Neural cell (in vitro differentiated cells): ENCODE measurements at regions not wholly inside any gene's neighbourhood (a gene's known extent, or its start where the extent isn't known, plus 50 kb on each side); places are given as distances from the start of the nearest gene placed in this dataset.

Experiments
- H2AFZ ChIP-seq: fragments of 200-600, 300-800 bp; sonication (generic), shearing (Covaris generic); 2 replicates; pipeline ENCODE4 v1.6.0; 2014; ENCODE audit warnings: low read depth, mild to moderate bottlenecking, antibody characterized with exemption, low read length, moderate library complexity
- H3F3A ChIP-seq: fragments of 200-600 bp; shearing (Covaris generic); 2 replicates; pipeline ENCODE4 v1.6.1; 2016; ENCODE audit warnings: mild to moderate bottlenecking, moderate library complexity, mixed read lengths, antibody characterized with exemption, low read length; ENCODE audit not compliant: insufficient read depth, poor library complexity, severe bottlenecking
- H3K27ac ChIP-seq: fragments of 200-600, 300-800 bp; sonication (generic), shearing (Covaris generic); 2 replicates; pipeline ENCODE4 v1.5.1; 2014; ENCODE audit warnings: mild to moderate bottlenecking, low read length, moderate library complexity
- H3K27me3 ChIP-seq: fragments of 300-800, 200-600 bp; sonication (generic), shearing (Covaris generic); 2 replicates; pipeline ENCODE4 v1.6.0; 2014; ENCODE audit warnings: mild to moderate bottlenecking, low read depth, low read length, moderate library complexity; ENCODE audit not compliant: insufficient read depth
- H3K36me3 ChIP-seq: fragments of 300-800, 200-600 bp; sonication (generic), shearing (Covaris generic); 2 replicates; pipeline ENCODE4 v1.5.1; 2014; ENCODE audit warnings: mild to moderate bottlenecking, antibody characterized with exemption, low read length, moderate library complexity; ENCODE audit not compliant: insufficient read depth
- H3K4me2 ChIP-seq: fragments of 300-800, 200-600 bp; sonication (generic), shearing (Covaris generic); 2 replicates; pipeline ENCODE4 v1.6.0; 2014; ENCODE audit warnings: mild to moderate bottlenecking, low read length
- H3K4me3 ChIP-seq: fragments of 300-800, 200-600 bp; sonication (generic), shearing (Covaris generic); 2 replicates; pipeline ENCODE4 v1.5.1; 2014; ENCODE audit warnings: mild to moderate bottlenecking, low read length, moderate library complexity
- H3K79me2 ChIP-seq: fragments of 200-600 bp; shearing (Covaris generic); replicated peaks from 2 replicates; pipeline ENCODE4 v1.6.0; 2014; ENCODE audit warnings: mild to moderate bottlenecking, low read length, moderate library complexity; ENCODE audit not compliant: insufficient read depth
- H3K9ac ChIP-seq: fragments of 300-800, 200-600 bp; sonication (generic), shearing (Covaris generic); 2 replicates; pipeline ENCODE4 v1.6.1; 2016; ENCODE audit warnings: mild to moderate bottlenecking, low read length, mixed read lengths
- H3K9me2 ChIP-seq: fragments of 200-600 bp; shearing (Covaris generic); 2 replicates; pipeline ENCODE4 v1.6.1; 2016; ENCODE audit warnings: mild to moderate bottlenecking, low read length, mixed read lengths; ENCODE audit not compliant: insufficient read depth
- H3K9me3 ChIP-seq: fragments of 200-600, 300-800 bp; sonication (generic), shearing (Covaris generic); 2 replicates; pipeline ENCODE4 v1.6.1; 2016; ENCODE audit warnings: mild to moderate bottlenecking, mixed run types, low read length, moderate library complexity, mixed read lengths
- H4K20me1 ChIP-seq: fragments of 200-600 bp; shearing (Covaris generic); 2 replicates; pipeline ENCODE4 v1.6.1; 2016; ENCODE audit warnings: mild to moderate bottlenecking, mixed run types; ENCODE audit not compliant: insufficient read depth
- EP300 ChIP-seq: fragments of 450-650 bp; conservative IDR thresholded peaks from 2 replicates; pipeline ENCODE4 v1.6.1; 2014; ENCODE audit warnings: antibody characterized with exemption, mild to moderate bottlenecking, moderate library complexity; ENCODE audit not compliant: poor library complexity, severe bottlenecking
- EZH2 ChIP-seq: fragments of 200-600, 300-800 bp; shearing (Covaris generic), sonication (generic); IDR thresholded peaks from 2 replicates; pipeline ENCODE4 v1.6.1; 2014; ENCODE audit warnings: antibody characterized with exemption, low read length, borderline replicate concordance, mild to moderate bottlenecking; ENCODE audit not compliant: insufficient read depth, poor library complexity, severe bottlenecking
- MXI1 ChIP-seq: fragments of 450-650 bp; conservative IDR thresholded peaks from 2 replicates; pipeline ENCODE4 v1.6.1; 2014; ENCODE audit warnings: antibody characterized with exemption, mild to moderate bottlenecking; ENCODE audit not compliant: poor library complexity, severe bottlenecking
- POLR2AphosphoS5 ChIP-seq: IDR thresholded peaks from 2 replicates; pipeline ENCODE4 v1.6.1; 2012
- RAD21 ChIP-seq: fragments of 450-650 bp; conservative IDR thresholded peaks from 2 replicates; pipeline ENCODE4 v1.6.1; 2014; ENCODE audit warnings: antibody characterized with exemption, mild to moderate bottlenecking, moderate library complexity
- SMC3 ChIP-seq: fragments of 450-650 bp; conservative IDR thresholded peaks from 2 replicates; pipeline ENCODE4 v1.6.1; 2014; ENCODE audit warnings: antibody characterized with exemption, mild to moderate bottlenecking, moderate library complexity; ENCODE audit not compliant: poor library complexity
- TAF1 ChIP-seq: IDR thresholded peaks from 2 replicates; pipeline ENCODE4 v1.6.1; 2012; ENCODE audit warnings: low read depth
- TF ChIP-seq, protein P1 (sequence below): IDR thresholded peaks from 2 replicates; pipeline ENCODE4 v1.6.1; 2012; ENCODE audit warnings: borderline replicate concordance
- TF ChIP-seq, protein P2 (sequence below): fragments of 450-650 bp; IDR thresholded peaks from 2 replicates; pipeline ENCODE4 v1.5.1; 2014; ENCODE audit warnings: antibody characterized with exemption, mild to moderate bottlenecking, moderate library complexity; ENCODE audit not compliant: poor library complexity, severe bottlenecking

DNA sequence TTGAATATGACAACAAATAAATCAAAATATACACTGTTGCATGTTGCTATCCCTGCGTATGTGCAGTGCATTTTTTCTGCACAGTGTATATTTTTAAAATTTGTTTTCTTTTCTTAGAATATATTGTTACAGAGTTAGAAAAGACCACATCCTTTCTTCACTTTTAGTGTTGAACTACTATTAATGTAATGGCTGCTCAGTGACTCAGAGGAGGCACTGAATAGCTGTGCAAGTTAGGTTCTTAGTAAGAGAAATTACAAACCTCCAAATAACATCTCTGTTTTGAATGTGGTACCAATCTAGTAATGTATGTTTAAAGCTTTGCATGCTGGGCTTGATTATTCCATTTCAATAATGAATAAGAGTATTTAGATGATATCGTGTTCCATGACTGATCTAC, 208.9 kb upstream of the PRR16 start:
- no peak for TF ChIP-seq SMC3
- TF ChIP-seq RAD21, result no peak
- no peak for TF ChIP-seq POLR2AphosphoS5
- TF ChIP-seq EP300, result no peak
- TF ChIP-seq MXI1, result no peak
- TF ChIP-seq, protein P1, sequence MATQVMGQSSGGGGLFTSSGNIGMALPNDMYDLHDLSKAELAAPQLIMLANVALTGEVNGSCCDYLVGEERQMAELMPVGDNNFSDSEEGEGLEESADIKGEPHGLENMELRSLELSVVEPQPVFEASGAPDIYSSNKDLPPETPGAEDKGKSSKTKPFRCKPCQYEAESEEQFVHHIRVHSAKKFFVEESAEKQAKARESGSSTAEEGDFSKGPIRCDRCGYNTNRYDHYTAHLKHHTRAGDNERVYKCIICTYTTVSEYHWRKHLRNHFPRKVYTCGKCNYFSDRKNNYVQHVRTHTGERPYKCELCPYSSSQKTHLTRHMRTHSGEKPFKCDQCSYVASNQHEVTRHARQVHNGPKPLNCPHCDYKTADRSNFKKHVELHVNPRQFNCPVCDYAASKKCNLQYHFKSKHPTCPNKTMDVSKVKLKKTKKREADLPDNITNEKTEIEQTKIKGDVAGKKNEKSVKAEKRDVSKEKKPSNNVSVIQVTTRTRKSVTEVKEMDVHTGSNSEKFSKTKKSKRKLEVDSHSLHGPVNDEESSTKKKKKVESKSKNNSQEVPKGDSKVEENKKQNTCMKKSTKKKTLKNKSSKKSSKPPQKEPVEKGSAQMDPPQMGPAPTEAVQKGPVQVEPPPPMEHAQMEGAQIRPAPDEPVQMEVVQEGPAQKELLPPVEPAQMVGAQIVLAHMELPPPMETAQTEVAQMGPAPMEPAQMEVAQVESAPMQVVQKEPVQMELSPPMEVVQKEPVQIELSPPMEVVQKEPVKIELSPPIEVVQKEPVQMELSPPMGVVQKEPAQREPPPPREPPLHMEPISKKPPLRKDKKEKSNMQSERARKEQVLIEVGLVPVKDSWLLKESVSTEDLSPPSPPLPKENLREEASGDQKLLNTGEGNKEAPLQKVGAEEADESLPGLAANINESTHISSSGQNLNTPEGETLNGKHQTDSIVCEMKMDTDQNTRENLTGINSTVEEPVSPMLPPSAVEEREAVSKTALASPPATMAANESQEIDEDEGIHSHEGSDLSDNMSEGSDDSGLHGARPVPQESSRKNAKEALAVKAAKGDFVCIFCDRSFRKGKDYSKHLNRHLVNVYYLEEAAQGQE, result no peak
- TF ChIP-seq, protein P2, sequence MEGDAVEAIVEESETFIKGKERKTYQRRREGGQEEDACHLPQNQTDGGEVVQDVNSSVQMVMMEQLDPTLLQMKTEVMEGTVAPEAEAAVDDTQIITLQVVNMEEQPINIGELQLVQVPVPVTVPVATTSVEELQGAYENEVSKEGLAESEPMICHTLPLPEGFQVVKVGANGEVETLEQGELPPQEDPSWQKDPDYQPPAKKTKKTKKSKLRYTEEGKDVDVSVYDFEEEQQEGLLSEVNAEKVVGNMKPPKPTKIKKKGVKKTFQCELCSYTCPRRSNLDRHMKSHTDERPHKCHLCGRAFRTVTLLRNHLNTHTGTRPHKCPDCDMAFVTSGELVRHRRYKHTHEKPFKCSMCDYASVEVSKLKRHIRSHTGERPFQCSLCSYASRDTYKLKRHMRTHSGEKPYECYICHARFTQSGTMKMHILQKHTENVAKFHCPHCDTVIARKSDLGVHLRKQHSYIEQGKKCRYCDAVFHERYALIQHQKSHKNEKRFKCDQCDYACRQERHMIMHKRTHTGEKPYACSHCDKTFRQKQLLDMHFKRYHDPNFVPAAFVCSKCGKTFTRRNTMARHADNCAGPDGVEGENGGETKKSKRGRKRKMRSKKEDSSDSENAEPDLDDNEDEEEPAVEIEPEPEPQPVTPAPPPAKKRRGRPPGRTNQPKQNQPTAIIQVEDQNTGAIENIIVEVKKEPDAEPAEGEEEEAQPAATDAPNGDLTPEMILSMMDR, result no peak
- TF ChIP-seq EZH2, result no peak
- TF ChIP-seq TAF1, result no peak
- no peaks in the 10 kb centered on the region for H3K9me3 ChIP-seq
- H3K36me3 ChIP-seq, result no peaks in the 10 kb centered on the region
- H3K4me3 ChIP-seq, result no peak overlapping the region
- no peaks in the 10 kb centered on the region for H3K27me3 ChIP-seq
- H3F3A ChIP-seq, result no peaks in the 10 kb centered on the region
- H3K9me2 ChIP-seq, result no peaks in the 10 kb centered on the region
- no peaks in the 10 kb centered on the region for H3K79me2 ChIP-seq
- H3K9ac ChIP-seq, result no peak overlapping the region
- H3K4me2 ChIP-seq, result no peak overlapping the region
- H2AFZ ChIP-seq, result no peak overlapping the region
- H4K20me1 ChIP-seq, result no peaks in the 10 kb centered on the region
- no peak overlapping the region for H3K27ac ChIP-seq

DNA sequence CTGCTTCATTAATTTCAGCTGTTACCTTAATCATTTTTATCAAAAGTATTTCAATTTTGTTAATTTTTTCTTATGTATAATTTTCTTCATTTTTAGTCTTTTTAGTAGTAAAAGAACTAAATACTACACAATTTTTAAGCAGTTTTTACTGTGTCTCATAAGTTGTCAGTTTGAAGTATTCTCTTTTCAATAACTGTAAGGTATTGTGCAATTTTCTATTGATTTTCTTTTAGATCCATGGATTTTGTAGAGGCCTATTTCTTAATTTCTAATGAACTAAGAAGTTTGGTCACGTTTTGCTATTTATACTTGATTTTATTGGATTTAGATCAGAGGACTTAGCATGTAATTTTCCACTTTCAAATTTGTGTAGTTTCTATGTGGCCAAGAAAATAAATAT, 207.7 kb upstream of the PRR16 start:
- Histone ChIP-seq H3K9ac (no peak overlapping the region), H3K36me3 (no peaks in the 10 kb centered on the region), H4K20me1 (no peaks in the 10 kb centered on the region), H3F3A (no peaks in the 10 kb centered on the region), H3K4me3 (no peak overlapping the region), H3K27ac (no peak overlapping the region), H3K9me2 (no peaks in the 10 kb centered on the region), H3K79me2 (no peaks in the 10 kb centered on the region), H3K27me3 (no peaks in the 10 kb centered on the region), H3K9me3 (no peaks in the 10 kb centered on the region), H2AFZ (no peak overlapping the region), H3K4me2 (no peak overlapping the region)
- no peak for TF ChIP-seq EP300
- TF ChIP-seq RAD21, result no peak
- TF ChIP-seq POLR2AphosphoS5, result no peak
- no peak for TF ChIP-seq TAF1
- TF ChIP-seq SMC3, result no peak
- TF ChIP-seq, protein P2, result no peak
- TF ChIP-seq EZH2, result no peak
- TF ChIP-seq, protein P1, result no peak
- TF ChIP-seq MXI1, result no peak
